NB4 (cell line): ENCODE measurements at regions not wholly inside any gene's neighbourhood (a gene's known extent, or its start where the extent isn't known, plus 50 kb on each side); places are given as distances from the start of the nearest gene placed in this dataset.

Experiments
- DNase-seq: peaks from one replicate; pipeline ENCODE4 v3.0.0; 2010; ENCODE audit warnings: low read depth
- H3K4me3 ChIP-seq: one replicate; pipeline ENCODE4 v1.5.1; 2011; ENCODE audit warnings: mild to moderate bottlenecking, low read depth, low read length, moderate library complexity
- CTCF ChIP-seq: IDR thresholded peaks from one replicate; pipeline ENCODE4 v1.5.1; 2012; ENCODE audit warnings: low read depth, low read length
- MAX ChIP-seq: IDR thresholded peaks from 2 replicates; pipeline ENCODE4 v1.6.1; 2011; ENCODE audit warnings: low read depth, low read length
- MYC ChIP-seq: IDR thresholded peaks from 2 replicates; pipeline ENCODE4 v1.6.1; 2011; ENCODE audit warnings: low read depth, low read length
- POLR2A ChIP-seq: IDR thresholded peaks from 2 replicates; pipeline ENCODE4 v1.6.1; 2011; ENCODE audit warnings: mild to moderate bottlenecking; ENCODE audit not compliant: insufficient read length; ENCODE audit errors: extremely low read depth

GRCh38 chr2:166766220-166766619, 122.1 kb upstream of the XIRP2 start:
- TF ChIP-seq POLR2A, result no peak
- no peak for TF ChIP-seq MYC
- TF ChIP-seq MAX, result no peak
- no peak for TF ChIP-seq CTCF
- DNase-seq, result no peak
- no peak overlapping the region for H3K4me3 ChIP-seq

- H3K4me3 ChIP-seq, result no peak overlapping the region
- DNase-seq, result no peak
- no peak for TF ChIP-seq CTCF
- TF ChIP-seq POLR2A, result no peak
- no peak for TF ChIP-seq MAX
- TF ChIP-seq MYC, result no peak
Measured at GRCh38 chr2:166765141-166765540, 123.1 kb upstream of the XIRP2 start.

GRCh38 chr2:166764702-166765101, 123.6 kb upstream of the XIRP2 start:
- no peak overlapping the region for H3K4me3 ChIP-seq
- no peak for TF ChIP-seq MYC
- no peak for TF ChIP-seq POLR2A
- no peak for TF ChIP-seq MAX
- TF ChIP-seq CTCF, result no peak
- DNase-seq, result no peak

DNA sequence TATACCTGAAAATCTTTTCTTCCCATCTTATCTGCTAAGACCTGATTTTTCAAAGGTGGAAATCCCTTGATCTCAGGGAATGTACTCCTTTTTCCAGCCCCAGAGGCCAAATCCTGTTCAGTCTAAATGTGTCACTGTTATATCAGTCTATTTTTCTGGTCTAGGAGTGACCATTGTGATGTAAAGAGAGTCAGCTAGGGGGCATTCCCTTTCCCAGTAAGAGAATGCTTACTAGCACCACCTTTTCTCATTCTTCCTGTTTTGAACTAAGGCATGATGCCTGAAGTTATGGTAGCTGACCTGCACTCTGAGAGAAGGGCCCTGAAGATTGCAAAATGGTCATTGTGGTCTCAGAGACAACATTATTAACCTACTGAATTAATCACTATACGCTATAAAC, 124.1 kb upstream of the XIRP2 start:
- no peak overlapping the region for H3K4me3 ChIP-seq
- no peak for DNase-seq
- TF ChIP-seq CTCF (no peak), MYC (no peak), POLR2A (no peak), MAX (no peak)

DNA sequence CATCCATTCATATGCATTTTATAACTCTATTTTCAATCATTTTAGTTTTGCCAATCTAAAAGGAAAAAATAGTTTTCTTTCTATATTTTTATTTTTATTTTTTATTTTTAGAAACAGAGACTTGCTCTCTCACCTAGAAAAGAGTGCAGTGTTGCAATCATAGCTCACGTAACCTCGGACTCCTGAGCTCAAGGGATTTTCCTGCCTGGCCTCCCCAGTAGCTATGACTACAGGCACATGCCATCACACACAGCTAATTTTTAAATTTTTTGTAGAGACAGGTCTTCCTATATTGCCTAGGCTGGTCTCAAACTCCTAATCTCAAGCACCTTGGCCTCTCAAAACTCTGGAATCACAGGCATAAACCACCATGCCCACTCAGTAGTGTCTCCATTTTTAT, 125.5 kb upstream of the XIRP2 start:
- TF ChIP-seq MYC, result no peak
- DNase-seq, result no peak
- no peak overlapping the region for H3K4me3 ChIP-seq

DNA sequence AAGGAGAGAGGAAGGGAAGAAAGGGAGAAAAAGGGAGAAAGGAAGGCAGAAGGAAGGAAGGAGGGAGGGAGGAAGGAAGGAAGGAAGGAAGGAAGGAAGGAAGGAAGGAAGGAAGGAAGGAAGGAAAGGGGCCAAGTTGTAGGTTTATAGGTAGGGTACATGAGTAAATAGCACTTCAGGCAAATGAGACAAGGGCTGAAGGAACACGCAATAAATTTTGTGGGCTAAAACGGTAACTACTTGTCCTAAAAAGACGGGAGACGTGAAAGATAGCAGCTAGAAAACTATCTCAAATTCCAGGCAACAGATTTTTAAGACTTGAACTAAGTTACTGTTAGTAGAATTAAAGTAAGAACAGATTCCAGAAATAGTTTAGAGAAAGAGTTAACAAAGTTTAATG, 129.3 kb upstream of the XIRP2 start:
- no peak overlapping the region for H3K4me3 ChIP-seq
- TF ChIP-seq MAX (no peak), MYC (no peak), POLR2A (no peak), CTCF (no peak)
- no peak for DNase-seq
